IMR-90 (cell line): ENCODE measurements at regions not wholly inside any gene's neighbourhood (a gene's known extent, or its start where the extent isn't known, plus 50 kb on each side); places are given as distances from the start of the nearest gene placed in this dataset.
A peak's percentile ranks its signal among the peaks of the same experiment; 100 is the strongest.

Experiments used
- ATAC-seq: fragments of 200-7000 bp; cut with Tn5 transposase; 2 replicates; pipeline ENCODE4 v1.9.1; 2020; ENCODE audit warnings: low read depth, mild to moderate bottlenecking, moderate library complexity
- BruUV-seq: library from RNA; stranded (reverse); fragments of 400-500 nt; replicated peaks from 2 replicates; lab custom pipeline; 2021; lab: Mats Ljungman, UMichigan
- CTCF ChIA-PET: fragments of 300-600 bp; formaldehyde crosslinking; extraction: SDS; loops from one replicate; lab custom pipeline; 2021; ENCODE audit warnings: antibody characterized with exemption; lab: Yijun Ruan, JAX
- POLR2A ChIA-PET: fragments of 300-600 bp; sonication (Branson Sonifier 250); formaldehyde crosslinking; loops from one replicate; lab custom pipeline; 2022; ENCODE audit warnings: antibody characterized with exemption; ENCODE audit not compliant: unreplicated experiment; lab: Charles Lee
- DNase-seq: peaks from one replicate; pipeline ENCODE4 v3.0.0; 2013
- H2AFZ ChIP-seq: replicated peaks from 2 replicates; pipeline ENCODE3; 2013; ENCODE audit warnings: low read length, mild to moderate bottlenecking; ENCODE audit not compliant: poor library complexity
- H2AK5ac ChIP-seq: 2 replicates; pipeline ENCODE4 v1.6.1; 2013; ENCODE audit warnings: low read depth, low read length, inconsistent platforms
- H2AK9ac ChIP-seq: replicated peaks from 2 replicates; pipeline ENCODE3; 2013; ENCODE audit warnings: mild to moderate bottlenecking, low read depth, low read length, moderate library complexity; ENCODE audit not compliant: poor library complexity
- H2BK120ac ChIP-seq: 2 replicates; pipeline ENCODE4 v1.6.1; 2013; ENCODE audit warnings: low read depth, low read length, inconsistent platforms
- H2BK15ac ChIP-seq: 3 replicates; pipeline ENCODE4 v1.6.1; 2013; ENCODE audit warnings: low read depth, low read length, inconsistent platforms
- H2BK20ac ChIP-seq: 2 replicates; pipeline ENCODE4 v1.6.1; 2013; ENCODE audit warnings: low read depth, mild to moderate bottlenecking, inconsistent platforms, low read length, moderate library complexity
- H2BK5ac ChIP-seq: 2 replicates; pipeline ENCODE4 v1.6.1; 2013; ENCODE audit warnings: mild to moderate bottlenecking, low read depth, low read length, inconsistent platforms; ENCODE audit not compliant: poor library complexity, severe bottlenecking
- H3K14ac ChIP-seq: replicated peaks from 2 replicates; pipeline ENCODE4 v1.6.1; 2013; ENCODE audit warnings: low read depth, low read length, inconsistent platforms
- H3K18ac ChIP-seq: 2 replicates; pipeline ENCODE4 v1.6.1; 2013; ENCODE audit warnings: low read depth, low read length, control low read depth
- H3K23ac ChIP-seq: 2 replicates; pipeline ENCODE4 v1.6.1; 2013; ENCODE audit warnings: low read depth, low read length, inconsistent platforms
- H3K27ac ChIP-seq: 2 replicates; pipeline ENCODE4 v1.5.1; 2013; ENCODE audit warnings: mild to moderate bottlenecking, control low read depth, low read length; ENCODE audit not compliant: insufficient read depth
- H3K27me3 ChIP-seq: 2 replicates; pipeline ENCODE4 v1.6.1; 2013; ENCODE audit warnings: low read length; ENCODE audit not compliant: control insufficient read depth, insufficient read depth
- H3K36me3 ChIP-seq: 2 replicates; pipeline ENCODE4 v1.6.1; 2013; ENCODE audit warnings: low read length, mixed read lengths; ENCODE audit not compliant: control insufficient read depth, insufficient read depth
- H3K4ac ChIP-seq: 2 replicates; pipeline ENCODE4 v1.6.1; 2013; ENCODE audit warnings: low read depth, low read length, inconsistent platforms
- H3K4me1 ChIP-seq: 2 replicates; pipeline ENCODE4 v1.6.1; 2013; ENCODE audit warnings: low read length, mixed read lengths; ENCODE audit not compliant: control insufficient read depth, insufficient read depth
- H3K4me2 ChIP-seq: 2 replicates; pipeline ENCODE4 v1.6.1; 2013; ENCODE audit warnings: low read depth, mild to moderate bottlenecking, control low read depth, low read length, moderate library complexity
- H3K4me3 ChIP-seq: 2 replicates; pipeline ENCODE4 v1.5.1; 2013; ENCODE audit warnings: low read depth, mild to moderate bottlenecking, control low read depth, low read length, moderate library complexity; ENCODE audit not compliant: insufficient read depth
- H3K56ac ChIP-seq: 2 replicates; pipeline ENCODE4 v1.6.1; 2013; ENCODE audit warnings: low read length, inconsistent platforms; ENCODE audit not compliant: insufficient read depth; ENCODE audit errors: extremely low read depth
- H3K79me1 ChIP-seq, 2 experiments: 2 replicates each; pipeline ENCODE4 v1.6.1; 2013; ENCODE audit warnings: low read length in 2 of 2, inconsistent platforms in 1 of 2, low read depth in 1 of 2
- H3K9ac ChIP-seq: 2 replicates; pipeline ENCODE4 v1.6.1; 2013; ENCODE audit warnings: low read depth, low read length, control low read depth
- H3K9me1 ChIP-seq: 2 replicates; pipeline ENCODE4 v1.6.1; 2013; ENCODE audit warnings: low read length, inconsistent platforms; ENCODE audit not compliant: insufficient read depth
- H3K9me3 ChIP-seq: 2 replicates; pipeline ENCODE4 v1.6.1; 2013; ENCODE audit warnings: low read length; ENCODE audit not compliant: control insufficient read depth, insufficient read depth
- H4K20me1 ChIP-seq: 2 replicates; pipeline ENCODE4 v1.6.1; 2013; ENCODE audit warnings: low read length, inconsistent platforms; ENCODE audit not compliant: insufficient read depth
- H4K5ac ChIP-seq: 2 replicates; pipeline ENCODE4 v1.6.1; 2013; ENCODE audit warnings: mild to moderate bottlenecking, low read depth, low read length, control low read depth
- H4K8ac ChIP-seq, 2 experiments: 2 replicates each; pipeline ENCODE4 v1.6.1; 2013; ENCODE audit warnings: low read depth in 2 of 2, low read length in 2 of 2, control low read depth in 1 of 2, inconsistent platforms in 1 of 2
- H4K91ac ChIP-seq: 2 replicates; pipeline ENCODE4 v1.6.1; 2013; ENCODE audit warnings: low read depth, low read length, inconsistent platforms; ENCODE audit not compliant: insufficient read depth
- CEBPB ChIP-seq: IDR thresholded peaks from 2 replicates; pipeline ENCODE4 v1.6.1; 2012; ENCODE audit warnings: low read depth, low read length, improper control_type of control experiment
- MXI1 ChIP-seq: IDR thresholded peaks from 2 replicates; pipeline ENCODE4 v1.6.1; 2012; ENCODE audit warnings: low read depth, mild to moderate bottlenecking, low read length, moderate library complexity, borderline replicate concordance
- WGBS, 2 experiments: methylation state at CpG; one replicate each; pipeline versions ENCODE4 v1.1.5 to v1.1.7; 2013; ENCODE audit warnings: missing lambda C conversion rate in 2 of 2; ENCODE audit not compliant: insufficient read length in 1 of 2; ENCODE audit errors: extremely low coverage in 2 of 2; 5-methylcytosine and 5-hydroxymethylcytosine counted together
- dilution Hi-C: fragments of 300-500 bp; cut with HindIII; formaldehyde crosslinking; loops from one replicate; pipeline ENCODE4 v1.14.3; 2018; ENCODE audit warnings: low sequenced_read_pairs; ENCODE audit not compliant: unreplicated experiment
- in situ Hi-C: fragments of 300-500 bp; cut with MboI; formaldehyde crosslinking; loops from 3 replicates; pipeline ENCODE4 v1.14.3; 2019; ENCODE audit warnings: low sequenced_read_pairs, inconsistent platforms, mixed read lengths
- intact Hi-C: fragments of 100-400 bp; cut with micrococcal nuclease; formaldehyde crosslinking; loops from 2 replicates; pipeline ENCODE4 v1.10.0; 2022

DNA sequence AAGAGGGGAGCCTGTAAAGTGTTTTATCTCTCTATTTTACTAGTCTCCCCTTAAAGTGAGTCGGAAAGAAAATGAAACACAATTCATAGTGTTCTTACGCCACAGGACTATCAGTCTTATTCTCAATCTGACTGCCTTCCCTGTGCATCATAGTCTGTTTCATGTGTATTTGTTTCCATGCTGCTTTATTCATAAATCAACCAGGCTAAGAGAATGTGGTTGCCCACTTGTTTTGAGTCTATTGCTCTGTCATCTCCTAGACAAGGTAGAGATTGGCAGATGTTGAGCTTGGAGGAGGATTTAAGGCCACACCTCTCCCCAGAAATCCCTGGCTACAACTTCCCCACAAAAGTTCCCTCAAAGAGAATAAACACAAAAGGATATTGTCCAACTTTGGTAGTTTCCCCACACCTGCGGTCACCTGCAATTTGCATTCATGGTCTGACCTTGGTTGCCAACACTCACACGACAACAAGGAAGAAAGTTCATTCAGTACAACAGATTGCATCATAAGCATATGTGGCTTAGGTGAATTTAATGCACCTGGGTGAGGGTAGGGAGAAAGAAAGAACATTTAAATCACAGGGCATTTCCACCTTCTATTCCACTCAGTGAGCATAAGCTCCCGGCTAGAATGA, 167.1 kb upstream of the FBXL4 start:
- no peak overlapping the region for H4K5ac ChIP-seq
- intact Hi-C loops, result loop anchor here (10.0 kb wide), 1 partner anchor 1060 kb away; no protein-coding TSS in a partner anchor
- H2AFZ ChIP-seq, result no peak overlapping the region
- no TSS peak for BruUV-seq
- no peak overlapping the region for H2BK120ac ChIP-seq
- no CpG with 5 or more reads among the region's 5 CpGs for WGBS, 2 experiments
- H4K91ac ChIP-seq, result no peak overlapping the region
- no peak for DNase-seq
- H3K9me1 ChIP-seq, result no peaks in the 10 kb centered on the region
- no peak overlapping the region for H3K23ac ChIP-seq
- no peaks in the 10 kb centered on the region for H3K27me3 ChIP-seq
- ChIA-PET CTCF (no interaction called here), POLR2A (no interaction called here)
- no peak overlapping the region for H3K4ac ChIP-seq
- no peak overlapping the region for H3K56ac ChIP-seq
- H3K14ac ChIP-seq, result no peak overlapping the region
- H2AK5ac ChIP-seq, result no peak overlapping the region
- H2BK15ac ChIP-seq, result no peak overlapping the region
- no peak overlapping the region for H2BK5ac ChIP-seq
- in situ Hi-C loops, result loop anchor here (25.0 kb wide), 1 partner anchor 1628 kb away; no protein-coding TSS in a partner anchor
- H3K27ac ChIP-seq, result no peak overlapping the region
- TF ChIP-seq CEBPB, result peak; percentile 41; the same call in 1 of the 2 replicates
- TF ChIP-seq MXI1, result no peak
- H3K18ac ChIP-seq, result no peak overlapping the region
- no peak overlapping the region for H2AK9ac ChIP-seq
- H3K4me3 ChIP-seq, result no peak overlapping the region
- H3K4me1 ChIP-seq, result no peaks in the 10 kb centered on the region
- no peaks in the 10 kb centered on the region for H3K9me3 ChIP-seq
- H2BK20ac ChIP-seq, result no peak overlapping the region
- H3K4me2 ChIP-seq, result no peak overlapping the region
- H3K9ac ChIP-seq, result no peak overlapping the region
- H4K20me1 ChIP-seq, result no peaks in the 10 kb centered on the region
- ATAC-seq, result no peak
- no peaks in the 10 kb centered on the region for H3K36me3 ChIP-seq
- no peaks in the 10 kb centered on the region for H3K79me1 ChIP-seq
- H4K8ac ChIP-seq, result no peak overlapping the region
- dilution Hi-C loops, result no loop called here
